ENCODE measurements at regions not wholly inside any gene's neighbourhood (a gene's known extent, or its start where the extent isn't known, plus 50 kb on each side); places are given as distances from the start of the nearest gene placed in this dataset.

- H3K4me1 ChIP-seq (replicated peaks) = no peaks in the 10 kb centered on the region
- intact Hi-C loops (cut with DNase I) = no loop called here
- no peak overlapping the region for H3K27ac ChIP-seq
- TF ChIP-seq POLR2A (IDR thresholded peaks at IDR 0.05) (no peak), POLR2AphosphoS5 (IDR thresholded peaks at IDR 0.05) (no peak), CTCF (IDR thresholded peaks at IDR 0.05) (no peak)
- H3K9me3 ChIP-seq = no peaks in the 10 kb centered on the region
- WGBS = 95% methylated on average over 1 of the region's 1 CpG
- DNase-seq (ENCODE audit: low spot score) = no peak
- H3K27me3 ChIP-seq (replicated peaks; ENCODE audit: insufficient read depth) = no peaks in the 10 kb centered on the region
- no peaks in the 10 kb centered on the region for H3K36me3 ChIP-seq
- H3K4me3 ChIP-seq = no peak overlapping the region
These were observed 627.3 kb downstream of the PLOD2 start for GRCh38 chr3:145533696-145534095.

GRCh38 chr3:145536461-145536860 lies 624.5 kb downstream of the PLOD2 start:
- Histone ChIP-seq H3K27me3 (replicated peaks; ENCODE audit: insufficient read depth) (no peaks in the 10 kb centered on the region), H3K9me3 (no peaks in the 10 kb centered on the region), H3K27ac (no peak overlapping the region), H3K4me1 (replicated peaks) (no peaks in the 10 kb centered on the region), H3K36me3 (no peaks in the 10 kb centered on the region), H3K4me3 (no peak overlapping the region)
- no peak for TF ChIP-seq CTCF (IDR thresholded peaks at IDR 0.05)
- TF ChIP-seq POLR2A (IDR thresholded peaks at IDR 0.05) = no peak
- no peak for TF ChIP-seq POLR2AphosphoS5 (IDR thresholded peaks at IDR 0.05)
- intact Hi-C loops (cut with DNase I) = no loop called here
- no peak for DNase-seq (ENCODE audit: low spot score)

- Histone ChIP-seq H3K4me3 (no peak overlapping the region), H3K9me3 (no peaks in the 10 kb centered on the region), H3K4me1 (replicated peaks) (no peaks in the 10 kb centered on the region), H3K27me3 (replicated peaks; ENCODE audit: insufficient read depth) (no peaks in the 10 kb centered on the region), H3K27ac (no peak overlapping the region), H3K36me3 (no peaks in the 10 kb centered on the region)
- DNase-seq (ENCODE audit: low spot score) = no peak
- WGBS = 0% methylated on average over 1 of the region's 1 CpG
- intact Hi-C loops (cut with DNase I) = no loop called here
- no peak for TF ChIP-seq POLR2A (IDR thresholded peaks at IDR 0.05)
- TF ChIP-seq CTCF (IDR thresholded peaks at IDR 0.05) = no peak
- TF ChIP-seq POLR2AphosphoS5 (IDR thresholded peaks at IDR 0.05) = no peak
These were observed 610.5 kb downstream of the PLOD2 start for GRCh38 chr3:145550522-145550921.

GRCh38 chr3:145557405-145557804 lies 603.6 kb downstream of the PLOD2 start:
- TF ChIP-seq POLR2A (IDR thresholded peaks at IDR 0.05) = no peak
- no peak for TF ChIP-seq POLR2AphosphoS5 (IDR thresholded peaks at IDR 0.05)
- TF ChIP-seq CTCF (IDR thresholded peaks at IDR 0.05) = no peak
- H3K4me3 ChIP-seq = no peak overlapping the region
- no peak for DNase-seq (ENCODE audit: low spot score)
- H3K36me3 ChIP-seq = no peaks in the 10 kb centered on the region
- H3K4me1 ChIP-seq (replicated peaks) = no peaks in the 10 kb centered on the region
- no peak overlapping the region for H3K27ac ChIP-seq
- H3K9me3 ChIP-seq = no peaks in the 10 kb centered on the region
- intact Hi-C loops (cut with DNase I) = no loop called here
- H3K27me3 ChIP-seq (replicated peaks; ENCODE audit: insufficient read depth) = no peaks in the 10 kb centered on the region
- WGBS = 1% methylated on average over 2 of the region's 2 CpGs

- Histone ChIP-seq H3K4me3 (no peak overlapping the region), H3K9me3 (no peaks in the 10 kb centered on the region), H3K27ac (no peak overlapping the region), H3K4me1 (replicated peaks) (no peaks in the 10 kb centered on the region), H3K27me3 (replicated peaks; ENCODE audit: insufficient read depth) (no peaks in the 10 kb centered on the region), H3K36me3 (no peaks in the 10 kb centered on the region)
- no peak for DNase-seq (ENCODE audit: low spot score)
- 43% methylated on average over 1 of the region's 1 CpG for WGBS
- intact Hi-C loops (cut with DNase I) = no loop called here
- TF ChIP-seq POLR2A (IDR thresholded peaks at IDR 0.05) = no peak
These were observed 582.5 kb downstream of the PLOD2 start for GRCh38 chr3:145578471-145578870.
